A549 (cell line): ENCODE measurements at regions not wholly inside any gene's neighbourhood (a gene's known extent, or its start where the extent isn't known, plus 50 kb on each side); places are given as distances from the start of the nearest gene placed in this dataset.

ENCODE experiments used
- ATAC-seq, 2 experiments: fragments of 200-7000 bp in 1 of 2; fragments of >200 bp in 1 of 2; cut with Nextera tagmentation in 1 of 2; cut with Tn5 transposase in 1 of 2; 3 replicates each; pipeline versions ENCODE4 v1.8.0 to v1.9.1; 2018 to 2020; ENCODE audit warnings: mild to moderate bottlenecking in 1 of 2, moderate library complexity in 1 of 2
- CTCF ChIA-PET: fragments of 300-600 bp; sonication (Branson Sonifier 250); formaldehyde crosslinking; extraction: SDS; loops from one replicate; lab custom pipeline; 2021; ENCODE audit warnings: antibody characterized with exemption, inconsistent platforms; lab: Yijun Ruan, JAX
- POLR2A ChIA-PET: fragments of 350-600 bp; formaldehyde crosslinking; extraction: SDS; loops from one replicate; lab custom pipeline; 2021; ENCODE audit warnings: antibody characterized with exemption, inconsistent platforms; lab: Yijun Ruan, JAX
- DNase-seq, 2 experiments: peaks; one replicate each; pipeline versions ENCODE4 v3.0.0 to v3.0.0-alpha.2; 2011 to 2016; ENCODE audit warnings: low read depth in 1 of 2, low spot score in 1 of 2
- FAIRE-seq: peaks from 2 replicates; lab custom pipeline; 2011; peaks lifted over from hg19 to GRCh38; lab: Jason Lieb, UNC
- H3K27ac ChIP-seq, 2 experiments: fragments of >200 bp; sonication (Bioruptor Twin); formaldehyde crosslinking; 3 replicates each; pipeline ENCODE4 v1.5.1; 2016 to 2017
- H3K4me1 ChIP-seq: fragments of >200 bp; sonication (Bioruptor Twin); formaldehyde crosslinking; 3 replicates; pipeline ENCODE4 v1.6.1; 2016
- H3K4me2 ChIP-seq: fragments of >200 bp; sonication (Bioruptor Twin); formaldehyde crosslinking; 3 replicates; pipeline ENCODE4 v1.6.1; 2016
- H3K4me3 ChIP-seq: fragments of >200 bp; sonication (Bioruptor Twin); formaldehyde crosslinking; 3 replicates; pipeline ENCODE4 v1.5.1; 2016
- H3K9me3 ChIP-seq: fragments of >200 bp; sonication (Bioruptor Twin); formaldehyde crosslinking; 3 replicates; pipeline ENCODE4 v1.6.1; 2016
- BCL3 ChIP-seq: fragments of >200 bp; sonication (Bioruptor Twin); formaldehyde crosslinking; IDR thresholded peaks from 3 replicates; pipeline ENCODE4 v1.6.1; 2016
- CBX2 ChIP-seq: fragments of 200-600 bp; sonication (generic); IDR thresholded peaks from 2 replicates; pipeline ENCODE4 v1.6.1; 2016; ENCODE audit warnings: low read depth, mild to moderate bottlenecking, borderline replicate concordance
- CBX8 ChIP-seq: fragments of 200-600 bp; sonication (generic); IDR thresholded peaks from 2 replicates; pipeline ENCODE4 v1.6.1; 2016
- CEBPB ChIP-seq, 2 experiments: fragments of >200 bp in 1 of 2; sonication (Bioruptor Twin) in 1 of 2; formaldehyde crosslinking in 1 of 2; IDR thresholded peaks; 2 replicates each; pipeline ENCODE4 v1.6.1; 2012 to 2016
- CTCF ChIP-seq: fragments of >200 bp; sonication (Bioruptor Twin); formaldehyde crosslinking; IDR thresholded peaks from 3 replicates; pipeline ENCODE4 v1.5.1; 2016
- E2F6 ChIP-seq: IDR thresholded peaks from 2 replicates; pipeline ENCODE4 v1.6.1; 2012; ENCODE audit warnings: low read depth, borderline replicate concordance
- ESRRA ChIP-seq: fragments of 150-350 bp; IDR thresholded peaks from 2 replicates; pipeline ENCODE4 v1.6.1; 2014; ENCODE audit warnings: mild to moderate bottlenecking, low read length, borderline replicate concordance
- FOSB ChIP-seq: fragments of 250-450 bp; sonication (Bioruptor Pico); IDR thresholded peaks from 2 replicates; pipeline ENCODE4 v1.5.0; 2020; ENCODE audit warnings: mild to moderate bottlenecking, moderate library complexity
- HDAC2 ChIP-seq: fragments of 200-600 bp; sonication (generic); IDR thresholded peaks from 2 replicates; pipeline ENCODE4 v1.6.1; 2016
- HES2 ChIP-seq: fragments of >200 bp; sonication (Bioruptor Twin); formaldehyde crosslinking; IDR thresholded peaks from 2 replicates; pipeline ENCODE4 v1.6.1; 2016
- JUNB ChIP-seq: fragments of >200 bp; sonication (Bioruptor Twin); formaldehyde crosslinking; IDR thresholded peaks from 2 replicates; pipeline ENCODE4 v1.6.1; 2016
- KDM1A ChIP-seq: fragments of 200-600 bp; sonication (generic); IDR thresholded peaks from 2 replicates; pipeline ENCODE4 v1.6.1; 2016; ENCODE audit warnings: low read depth, mild to moderate bottlenecking
- MAFK ChIP-seq: fragments of 450-650 bp; IDR thresholded peaks from 2 replicates; pipeline ENCODE4 v1.6.1; 2014; ENCODE audit not compliant: partially characterized antibody
- MAX ChIP-seq: IDR thresholded peaks from 2 replicates; pipeline ENCODE4 v1.6.1; 2012
- NPAS2 ChIP-seq: fragments of 250-450 bp; sonication (Bioruptor Pico); IDR thresholded peaks from 2 replicates; pipeline ENCODE4 v1.8.0; 2022; ENCODE audit warnings: mild to moderate bottlenecking, moderate library complexity, borderline replicate concordance
- NR3C1 ChIP-seq: fragments of >200 bp; sonication (Bioruptor Twin); formaldehyde crosslinking; IDR thresholded peaks from 3 replicates; pipeline ENCODE4 v1.6.1; 2017
- POLR2A ChIP-seq: IDR thresholded peaks from 2 replicates; pipeline ENCODE4 v1.6.1; 2012; ENCODE audit warnings: mild to moderate bottlenecking, low read length
- RAD21 ChIP-seq, 2 experiments: fragments of >200 bp in 1 of 2; sonication (Bioruptor Twin) in 1 of 2; formaldehyde crosslinking in 1 of 2; IDR thresholded peaks in 1 of 2; conservative IDR thresholded peaks in 1 of 2; 2 replicates in 1 of 2; 3 replicates in 1 of 2; pipeline ENCODE4 v1.6.1; 2012 to 2018; ENCODE audit warnings: inconsistent platforms in 1 of 2
- SMC3 ChIP-seq: fragments of >200 bp; sonication (Bioruptor Twin); formaldehyde crosslinking; IDR thresholded peaks from 3 replicates; pipeline ENCODE4 v1.6.1; 2018; ENCODE audit warnings: inconsistent platforms
- ZFP36 ChIP-seq: fragments of 450-650 bp; IDR thresholded peaks from 2 replicates; pipeline ENCODE4 v1.6.1; 2014; ENCODE audit warnings: borderline replicate concordance; ENCODE audit not compliant: partially characterized antibody
- ZNF302 ChIP-seq: fragments of 250-450 bp; sonication (Bioruptor Pico); IDR thresholded peaks from 2 replicates; pipeline ENCODE4 v1.9.0; 2021; ENCODE audit warnings: inconsistent platforms, mild to moderate bottlenecking, moderate library complexity
- ZSCAN20 ChIP-seq: fragments of 250-450 bp; sonication (Bioruptor Pico); IDR thresholded peaks from 2 replicates; pipeline ENCODE4 v1.8.0; 2022; ENCODE audit warnings: mild to moderate bottlenecking, moderate library complexity
- WGBS: methylation state at CpG from one replicate; pipeline ENCODE4 v1.1.6; 2017; ENCODE audit errors: missing lambda C conversion rate; 5-methylcytosine and 5-hydroxymethylcytosine counted together

GRCh38 chr1:209183195-209183594 lies 400.3 kb upstream of the CAMK1G start:
- Histone ChIP-seq H3K27ac (no peak overlapping the region), H3K4me2 (no peak overlapping the region), H3K4me3 (no peak overlapping the region), H3K9me3 (peaks cover 7% of the 10 kb centered on the region; the same call in 2 of the 3 replicates), H3K4me1 (no peaks in the 10 kb centered on the region)
- TF ChIP-seq BCL3: no peak
- no peak for TF ChIP-seq SMC3
- no peak for TF ChIP-seq HES2
- TF ChIP-seq NR3C1: no peak
- TF ChIP-seq CEBPB (IDR thresholded peaks at IDR 0.05): no peak
- no peak for TF ChIP-seq CBX2
- TF ChIP-seq KDM1A: no peak
- no peak for TF ChIP-seq NPAS2 (CRISPR knock-in tag)
- no peak for TF ChIP-seq FOSB (CRISPR knock-in tag)
- TF ChIP-seq CBX8: no peak
- TF ChIP-seq MAFK: no peak
- TF ChIP-seq POLR2A: no peak
- no peak for TF ChIP-seq ZFP36
- TF ChIP-seq E2F6: no peak
- no peak for TF ChIP-seq CTCF
- POLR2A ChIA-PET: no interaction called here
- 0% methylated on average over 1 of the region's 1 CpG for WGBS
- ATAC-seq (no peak), FAIRE-seq (no peak), DNase-seq (no peak)
- CTCF ChIA-PET: no interaction called here

GRCh38 chr1:209187589-209187988 lies 395.9 kb upstream of the CAMK1G start:
- TF ChIP-seq ESRRA (no peak), HDAC2 (no peak), ZNF302 (no peak), JUNB (no peak), MAFK (no peak), POLR2A (no peak), ZSCAN20 (CRISPR knock-in tag) (no peak)
- TF ChIP-seq, all 56 proteins: peak for 0
- Histone ChIP-seq H3K27ac (no peak overlapping the region), H3K4me2 (no peak overlapping the region), H3K4me1 (no peaks in the 10 kb centered on the region), H3K9me3 (peaks cover 7% of the 10 kb centered on the region; the same call in 1 of the 3 replicates), H3K4me3 (no peak overlapping the region)
- POLR2A ChIA-PET: no interaction called here
- ATAC-seq (no peak), DNase-seq (no peak), FAIRE-seq (no peak)
- CTCF ChIA-PET: no interaction called here
- WGBS: 32% methylated on average over 3 of the region's 3 CpGs

- Histone ChIP-seq H3K9me3 (peaks cover 9% of the 10 kb centered on the region), H3K27ac (no peak overlapping the region), H3K4me3 (no peak overlapping the region), H3K4me2 (no peak overlapping the region), H3K4me1 (no peaks in the 10 kb centered on the region)
- ChIA-PET CTCF (interaction anchor here (0.7 to 2.3 kb wide), 6 partner anchors 12 to 536 kb away, joined by 3 to 8 read pairs (median 4); no protein-coding TSS in a partner anchor), POLR2A (no interaction called here)
- ATAC-seq (peak; percentile 66 to 95; a peak in 5 of 6 replicates), FAIRE-seq (no peak), DNase-seq (peak; percentile 16 to 46)
- 7% methylated on average over 12 of the region's 12 CpGs for WGBS
- TF ChIP-seq ESRRA: no peak
- TF ChIP-seq SMC3: 0 out of 3 replicates have a peak, but pooled peaks have one; percentile 43
- peak; percentile 46 to 64; a peak in 4 of 5 replicates for TF ChIP-seq RAD21 (conservative IDR thresholded peaks at IDR 0.05 in 1 of 2, IDR thresholded peaks at IDR 0.05 in 1 of 2)
- TF ChIP-seq MAX: no peak
- TF ChIP-seq CTCF: peak; percentile 44
Observed at GRCh38 chr1:209190591-209191261, 392.8 kb upstream of the CAMK1G start.
